Tibial nerve (tissue), 4 donors: ENCODE measurements at regions not wholly inside any gene's neighbourhood (a gene's known extent, or its start where the extent isn't known, plus 50 kb on each side); places are given as distances from the start of the nearest gene placed in this dataset.

Experiments
- DNase-seq, 2 donors: peaks; one replicate each; pipeline ENCODE4 v3.0.0-alpha.2; 2019; ENCODE audit warnings: low spot score in 2 of 2
- H3K27ac ChIP-seq, 4 donors: fragments of 200-600 bp; sonication (generic) in 3 of 4; one replicate each; pipeline ENCODE4 v1.5.1; 2017 to 2019; ENCODE audit warnings: mild to moderate bottlenecking in 1 of 4
- H3K27me3 ChIP-seq, 2 donors: fragments of 200-600 bp; sonication (generic) in 1 of 2; one replicate each; pipeline versions ENCODE4 v1.5.1 to v1.6.0; 2017 to 2019
- H3K36me3 ChIP-seq, 3 donors: fragments of 200-600 bp; sonication (generic); one replicate each; pipeline ENCODE4 v1.5.1; 2018 to 2019
- H3K4me1 ChIP-seq, 4 donors: fragments of 200-600 bp; sonication (generic) in 3 of 4; one replicate each; pipeline ENCODE4 v1.5.1; 2017 to 2019
- H3K4me3 ChIP-seq, 4 donors: fragments of 200-600 bp; sonication (generic) in 3 of 4; one replicate each; pipeline ENCODE4 v1.5.1; 2017 to 2019; ENCODE audit warnings: mild to moderate bottlenecking in 1 of 4, moderate library complexity in 1 of 4
- H3K9me3 ChIP-seq, 4 donors: fragments of 200-600 bp; sonication (generic) in 3 of 4; one replicate each; pipeline ENCODE4 v1.5.1; 2017 to 2019
- EP300 ChIP-seq, 2 donors: sonication (generic); formaldehyde crosslinking; IDR thresholded peaks; one replicate each; pipeline ENCODE4 v1.6.1; 2017; ENCODE audit warnings: antibody characterized with exemption in 2 of 2, mild to moderate bottlenecking in 1 of 2
- POLR2A ChIP-seq, 2 donors: fragments of 450-650 bp; IDR thresholded peaks; one replicate each; pipeline ENCODE4 v1.6.1; 2017; ENCODE audit warnings: antibody characterized with exemption in 2 of 2, mild to moderate bottlenecking in 2 of 2, moderate library complexity in 2 of 2
- WGBS, 2 donors: methylation state at CpG; one replicate each; pipeline ENCODE4 v1.1.5; 2018; 5-methylcytosine and 5-hydroxymethylcytosine counted together
- TF ChIP-seq, protein P1 (sequence below), 5 experiments: fragments of 200-600 bp in 3 of 5; fragments of 450-650 bp in 2 of 5; sonication (generic) in 3 of 5; IDR thresholded peaks; one replicate each; pipeline ENCODE4 v1.5.1; 2016 to 2019; ENCODE audit warnings: antibody characterized with exemption in 5 of 5, mild to moderate bottlenecking in 3 of 5, moderate library complexity in 2 of 5

DNA sequence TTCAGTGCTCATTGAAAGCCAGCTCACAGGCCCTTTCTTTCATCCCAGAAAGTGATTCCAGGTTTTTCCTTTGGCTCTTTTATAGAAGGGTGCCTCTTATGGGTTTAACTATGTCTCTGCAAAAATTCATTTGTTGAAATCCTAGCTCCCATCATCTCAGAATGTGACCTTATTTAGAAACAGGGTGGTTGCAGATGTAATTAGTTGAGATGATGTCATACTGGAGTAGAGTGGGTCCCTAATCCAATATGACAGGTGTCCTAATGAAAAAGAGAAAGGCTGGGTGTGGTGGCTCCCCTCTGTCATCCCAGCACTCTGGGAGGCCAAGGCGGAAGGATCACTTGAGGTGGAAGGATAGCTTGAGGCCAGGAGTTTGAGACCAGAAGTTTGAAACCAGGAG, 64.2 kb upstream of the FAM20A start:
- 97 to 100% methylated on average over 1 of the region's 1 CpG for WGBS, 2 donors
- Histone ChIP-seq H3K27me3 (no peaks in the 10 kb centered on the region), H3K36me3 (no peaks in the 10 kb centered on the region), H3K4me1 (no peaks in the 10 kb centered on the region), H3K4me3 (no peak overlapping the region), H3K9me3 (no peaks in the 10 kb centered on the region), H3K27ac (no peak overlapping the region)
- no peak for TF ChIP-seq POLR2A (IDR thresholded peaks at IDR 0.05)
- TF ChIP-seq, protein P1, sequence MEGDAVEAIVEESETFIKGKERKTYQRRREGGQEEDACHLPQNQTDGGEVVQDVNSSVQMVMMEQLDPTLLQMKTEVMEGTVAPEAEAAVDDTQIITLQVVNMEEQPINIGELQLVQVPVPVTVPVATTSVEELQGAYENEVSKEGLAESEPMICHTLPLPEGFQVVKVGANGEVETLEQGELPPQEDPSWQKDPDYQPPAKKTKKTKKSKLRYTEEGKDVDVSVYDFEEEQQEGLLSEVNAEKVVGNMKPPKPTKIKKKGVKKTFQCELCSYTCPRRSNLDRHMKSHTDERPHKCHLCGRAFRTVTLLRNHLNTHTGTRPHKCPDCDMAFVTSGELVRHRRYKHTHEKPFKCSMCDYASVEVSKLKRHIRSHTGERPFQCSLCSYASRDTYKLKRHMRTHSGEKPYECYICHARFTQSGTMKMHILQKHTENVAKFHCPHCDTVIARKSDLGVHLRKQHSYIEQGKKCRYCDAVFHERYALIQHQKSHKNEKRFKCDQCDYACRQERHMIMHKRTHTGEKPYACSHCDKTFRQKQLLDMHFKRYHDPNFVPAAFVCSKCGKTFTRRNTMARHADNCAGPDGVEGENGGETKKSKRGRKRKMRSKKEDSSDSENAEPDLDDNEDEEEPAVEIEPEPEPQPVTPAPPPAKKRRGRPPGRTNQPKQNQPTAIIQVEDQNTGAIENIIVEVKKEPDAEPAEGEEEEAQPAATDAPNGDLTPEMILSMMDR (IDR thresholded peaks at IDR 0.05): no peak
- TF ChIP-seq EP300 (IDR thresholded peaks at IDR 0.05): no peak
- no peak for DNase-seq

DNA sequence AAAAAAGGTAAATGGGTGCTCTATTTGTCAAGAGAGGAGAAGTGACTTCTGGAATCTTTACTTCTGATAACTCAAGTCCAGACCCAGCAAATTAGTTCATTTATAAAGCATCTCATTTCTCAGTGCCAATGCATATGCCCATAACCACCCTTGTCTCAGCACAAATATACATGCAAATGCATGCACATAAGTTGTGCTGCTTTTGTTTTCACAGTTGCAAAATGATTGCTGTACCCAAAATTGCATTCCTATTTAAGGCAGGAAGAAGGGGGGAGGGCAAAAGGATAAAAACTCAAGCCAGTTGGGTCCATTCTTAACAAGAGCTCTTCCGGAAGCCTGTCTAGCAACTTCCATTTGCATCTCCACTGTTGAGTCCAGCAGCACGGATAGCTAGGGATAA, 61.3 kb upstream of the FAM20A start:
- WGBS, 2 donors: 81 to 82% methylated on average over 2 of the region's 2 CpGs
- no peaks in the 10 kb centered on the region for H3K9me3 ChIP-seq
- H3K27me3 ChIP-seq: no peaks in the 10 kb centered on the region
- H3K4me3 ChIP-seq: no peak overlapping the region
- no peaks in the 10 kb centered on the region for H3K36me3 ChIP-seq
- DNase-seq: no peak
- no peaks in the 10 kb centered on the region for H3K4me1 ChIP-seq
- H3K27ac ChIP-seq: no peak overlapping the region
- TF ChIP-seq EP300 (IDR thresholded peaks at IDR 0.05): no peak
- no peak for TF ChIP-seq POLR2A (IDR thresholded peaks at IDR 0.05)
- TF ChIP-seq, protein P1 (IDR thresholded peaks at IDR 0.05): no peak

DNA sequence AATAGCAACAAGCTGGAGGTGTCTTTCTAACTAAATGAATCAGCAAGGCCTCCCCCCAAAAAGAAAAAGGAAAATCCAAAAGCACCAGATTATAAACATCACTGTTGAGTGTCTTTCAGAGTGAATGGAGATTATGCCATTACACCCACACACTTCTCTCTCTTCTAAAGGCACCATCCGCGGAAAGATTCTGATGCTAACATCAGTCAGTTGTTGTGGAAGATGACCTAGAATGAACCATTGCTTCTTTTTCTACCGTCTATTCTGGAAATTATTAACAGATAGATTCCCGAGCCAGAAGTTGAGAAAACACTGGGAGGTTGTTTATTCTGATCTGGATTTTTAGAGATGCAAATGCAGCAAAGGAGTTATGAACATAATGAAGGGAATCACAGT, 60.9 kb upstream of the FAM20A start:
- TF ChIP-seq EP300 (IDR thresholded peaks at IDR 0.05) (no peak), POLR2A (IDR thresholded peaks at IDR 0.05) (no peak)
- TF ChIP-seq, protein P1 (IDR thresholded peaks at IDR 0.05): no peak
- H3K36me3 ChIP-seq: no peaks in the 10 kb centered on the region
- no peaks in the 10 kb centered on the region for H3K9me3 ChIP-seq
- H3K4me3 ChIP-seq: no peak overlapping the region
- DNase-seq: no peak
- no peak overlapping the region for H3K27ac ChIP-seq
- WGBS, 2 donors: 28 to 30% methylated on average over 4 of the region's 4 CpGs
- H3K4me1 ChIP-seq: no peaks in the 10 kb centered on the region
- H3K27me3 ChIP-seq: no peaks in the 10 kb centered on the region

DNA sequence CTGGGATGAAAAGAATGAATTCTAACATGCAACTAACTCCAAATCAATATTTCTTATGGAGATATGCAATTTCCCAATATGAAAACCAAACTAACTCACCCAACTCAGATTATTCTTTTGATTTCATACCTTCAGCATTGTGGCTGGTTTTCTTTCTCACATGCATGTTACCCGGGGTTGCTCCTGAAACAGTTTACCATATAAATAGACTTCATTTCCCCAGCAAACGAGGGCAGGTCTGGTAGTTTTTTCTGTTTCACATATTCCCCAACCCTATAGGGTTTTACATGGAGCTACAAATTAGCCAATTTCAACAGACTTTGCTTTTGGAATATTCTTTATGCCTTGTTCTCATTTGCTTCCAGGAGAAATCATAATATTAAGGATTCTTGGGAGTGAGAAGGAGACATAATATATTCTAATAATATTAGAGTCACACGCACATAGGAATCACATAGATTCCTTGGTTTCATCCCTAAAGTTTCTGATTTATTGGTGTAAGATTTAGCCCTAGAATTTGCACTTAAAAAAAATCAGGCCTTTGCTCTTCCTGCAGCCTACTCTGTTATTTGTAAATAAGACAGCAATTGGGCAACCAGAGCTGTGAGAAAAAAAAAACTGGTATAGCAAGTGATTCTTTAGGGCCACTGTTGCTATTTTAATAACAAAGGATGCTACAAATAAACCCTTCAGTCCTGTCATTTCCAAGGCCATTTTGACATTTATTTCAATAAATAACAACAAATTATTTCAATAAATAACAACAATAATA, 60.3 kb upstream of the FAM20A start:
- no peak for DNase-seq
- H3K36me3 ChIP-seq: no peaks in the 10 kb centered on the region
- H3K4me3 ChIP-seq: no peak overlapping the region
- H3K9me3 ChIP-seq: no peaks in the 10 kb centered on the region
- H3K4me1 ChIP-seq: no peaks in the 10 kb centered on the region
- H3K27me3 ChIP-seq: no peaks in the 10 kb centered on the region
- TF ChIP-seq, protein P1 (IDR thresholded peaks at IDR 0.05): no peak
- TF ChIP-seq EP300 (IDR thresholded peaks at IDR 0.05) (no peak), POLR2A (IDR thresholded peaks at IDR 0.05) (no peak)
- no peak overlapping the region for H3K27ac ChIP-seq
- 79 to 83% methylated on average over 3 of the region's 3 CpGs for WGBS, 2 donors

DNA sequence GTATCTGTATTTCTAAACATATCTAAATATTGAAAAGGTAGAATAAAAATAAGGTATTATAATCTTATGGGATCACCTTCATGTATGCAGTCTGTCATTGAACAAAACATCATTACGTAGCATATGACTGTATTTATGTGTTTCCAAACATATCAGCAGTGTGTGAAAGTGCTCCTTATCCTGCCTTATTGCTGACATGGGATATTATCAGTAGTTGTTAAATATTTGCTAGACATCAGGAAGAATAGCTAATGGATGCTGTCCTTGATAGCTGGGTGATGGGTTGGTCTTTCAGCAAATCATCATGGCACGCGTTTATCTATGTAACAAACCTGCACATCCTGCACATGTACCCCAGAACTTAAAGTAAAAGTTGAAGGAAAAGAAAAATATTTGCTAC, 59.1 kb upstream of the FAM20A start:
- Histone ChIP-seq H3K36me3 (no peaks in the 10 kb centered on the region), H3K27me3 (no peaks in the 10 kb centered on the region), H3K27ac (no peak overlapping the region), H3K9me3 (no peaks in the 10 kb centered on the region), H3K4me3 (no peak overlapping the region), H3K4me1 (no peaks in the 10 kb centered on the region)
- 96 to 98% methylated on average over 3 of the region's 3 CpGs for WGBS, 2 donors
- no peak for DNase-seq
- TF ChIP-seq EP300 (IDR thresholded peaks at IDR 0.05): no peak
- TF ChIP-seq, protein P1 (IDR thresholded peaks at IDR 0.05): no peak
- no peak for TF ChIP-seq POLR2A (IDR thresholded peaks at IDR 0.05)
